Keratinocyte (primary cell): ENCODE measurements at regions not wholly inside any gene's neighbourhood (a gene's known extent, or its start where the extent isn't known, plus 50 kb on each side); places are given as distances from the start of the nearest gene placed in this dataset.

Source experiments
- DNase-seq: peaks from one replicate; pipeline ENCODE4 v3.0.0-alpha.2; 2011; ENCODE audit warnings: low read depth, missing footprints, low spot score
- FAIRE-seq: peaks from 2 replicates; lab custom pipeline; 2011; peaks lifted over from hg19 to GRCh38; lab: Jason Lieb, UNC
- H2AFZ ChIP-seq: 2 replicates; pipeline ENCODE4 v1.6.0; 2012; ENCODE audit warnings: low read length, control low read depth, inconsistent platforms; ENCODE audit not compliant: control insufficient read depth
- H3K27ac ChIP-seq: 2 replicates; pipeline ENCODE4 v1.5.1; 2011; ENCODE audit warnings: low read length; ENCODE audit not compliant: control insufficient read depth, insufficient read depth
- H3K27me3 ChIP-seq: 3 replicates; pipeline ENCODE4 v1.6.0; 2011; ENCODE audit warnings: low read length; ENCODE audit not compliant: control insufficient read depth, insufficient read depth; ENCODE audit errors: extremely low read depth
- H3K36me3 ChIP-seq, 2 experiments: 2 replicates in 1 of 2; 3 replicates in 1 of 2; pipeline ENCODE4 v1.5.1; 2011; ENCODE audit warnings: low read length in 2 of 2, mild to moderate bottlenecking in 1 of 2; ENCODE audit not compliant: control insufficient read depth in 2 of 2, insufficient read depth in 2 of 2; ENCODE audit errors: extremely low read depth in 1 of 2
- H3K4me1 ChIP-seq: 3 replicates; pipeline ENCODE4 v1.5.1; 2011; ENCODE audit warnings: low read length; ENCODE audit not compliant: control insufficient read depth, insufficient read depth; ENCODE audit errors: extremely low read depth
- H3K4me2 ChIP-seq: 3 replicates; pipeline ENCODE4 v1.6.0; 2011; ENCODE audit warnings: low read depth, low read length; ENCODE audit not compliant: control insufficient read depth, insufficient read depth; ENCODE audit errors: extremely low read depth
- H3K4me3 ChIP-seq, 3 experiments: fragments of 200-600 bp in 1 of 3; sonication (generic) in 1 of 3; 2 replicates in 2 of 3; 3 replicates in 1 of 3; pipeline ENCODE4 v1.5.1; 2011 to 2016; ENCODE audit warnings: low read length in 3 of 3, mild to moderate bottlenecking in 3 of 3, control low read depth in 2 of 3, inconsistent platforms in 1 of 3, low read depth in 1 of 3, mixed read lengths in 1 of 3, mixed run types in 1 of 3, moderate library complexity in 1 of 3; ENCODE audit not compliant: control insufficient read depth in 2 of 3, insufficient read depth in 2 of 3; ENCODE audit errors: extremely low read depth in 1 of 3
- H3K79me2 ChIP-seq: 2 replicates; pipeline ENCODE4 v1.6.0; 2012; ENCODE audit warnings: low read length; ENCODE audit not compliant: control insufficient read depth, insufficient read depth
- H3K9ac ChIP-seq: 3 replicates; pipeline ENCODE4 v1.6.0; 2011; ENCODE audit warnings: low read length; ENCODE audit not compliant: control insufficient read depth, insufficient read depth; ENCODE audit errors: extremely low read depth
- H3K9me1 ChIP-seq: 3 replicates; pipeline ENCODE4 v1.6.0; 2011; ENCODE audit warnings: low read length; ENCODE audit not compliant: control insufficient read depth, insufficient read depth; ENCODE audit errors: extremely low read depth
- H3K9me3 ChIP-seq: 2 replicates; pipeline ENCODE4 v1.5.1; 2012; ENCODE audit warnings: low read depth, low read length; ENCODE audit not compliant: control insufficient read depth
- H4K20me1 ChIP-seq: 3 replicates; pipeline ENCODE4 v1.6.0; 2011; ENCODE audit warnings: low read length; ENCODE audit not compliant: control insufficient read depth, insufficient read depth; ENCODE audit errors: extremely low read depth
- EZH2 ChIP-seq: IDR thresholded peaks from one replicate; pipeline ENCODE4 v1.6.1; 2012; ENCODE audit warnings: inconsistent platforms, mild to moderate bottlenecking, low read length, moderate library complexity
- dilution Hi-C: fragments of 300-500 bp; cut with MboI; formaldehyde crosslinking; loops from one replicate; pipeline ENCODE4 v1.7.0; 2020; ENCODE audit warnings: low sequenced_read_pairs; ENCODE audit not compliant: extremely low pct_ligation_motif_present
- TF ChIP-seq, protein P1 (sequence below), 3 experiments: IDR thresholded peaks in 1 of 3; conservative IDR thresholded peaks in 1 of 3; optimal IDR thresholded peaks in 1 of 3; 2 replicates in 2 of 3; 3 replicates in 1 of 3; pipeline versions ENCODE3 to v1.5.1; 2011; ENCODE audit warnings: low read length in 3 of 3, mild to moderate bottlenecking in 3 of 3, moderate library complexity in 2 of 3, control low read depth in 1 of 3, inconsistent platforms in 1 of 3; ENCODE audit not compliant: insufficient read depth in 2 of 3; ENCODE audit errors: extremely low read depth in 1 of 3

GRCh38 chr5:34545164-34545563 is 111.0 kb upstream of the RAI14 start:
- Histone ChIP-seq H3K27me3 (no peaks in the 10 kb centered on the region), H3K9me3 (peaks cover 3% of the 10 kb centered on the region), H3K9ac (no peak overlapping the region), H3K4me3 (no peak overlapping the region), H3K36me3 (no peaks in the 10 kb centered on the region), H2AFZ (no peak overlapping the region), H4K20me1 (no peaks in the 10 kb centered on the region), H3K4me1 (no peaks in the 10 kb centered on the region), H3K9me1 (no peaks in the 10 kb centered on the region), H3K79me2 (no peaks in the 10 kb centered on the region), H3K27ac (no peak overlapping the region), H3K4me2 (no peak overlapping the region)
- DNase-seq (no peak), FAIRE-seq (no peak)
- dilution Hi-C loops: no loop called here
- TF ChIP-seq EZH2: no peak
- TF ChIP-seq, protein P1, sequence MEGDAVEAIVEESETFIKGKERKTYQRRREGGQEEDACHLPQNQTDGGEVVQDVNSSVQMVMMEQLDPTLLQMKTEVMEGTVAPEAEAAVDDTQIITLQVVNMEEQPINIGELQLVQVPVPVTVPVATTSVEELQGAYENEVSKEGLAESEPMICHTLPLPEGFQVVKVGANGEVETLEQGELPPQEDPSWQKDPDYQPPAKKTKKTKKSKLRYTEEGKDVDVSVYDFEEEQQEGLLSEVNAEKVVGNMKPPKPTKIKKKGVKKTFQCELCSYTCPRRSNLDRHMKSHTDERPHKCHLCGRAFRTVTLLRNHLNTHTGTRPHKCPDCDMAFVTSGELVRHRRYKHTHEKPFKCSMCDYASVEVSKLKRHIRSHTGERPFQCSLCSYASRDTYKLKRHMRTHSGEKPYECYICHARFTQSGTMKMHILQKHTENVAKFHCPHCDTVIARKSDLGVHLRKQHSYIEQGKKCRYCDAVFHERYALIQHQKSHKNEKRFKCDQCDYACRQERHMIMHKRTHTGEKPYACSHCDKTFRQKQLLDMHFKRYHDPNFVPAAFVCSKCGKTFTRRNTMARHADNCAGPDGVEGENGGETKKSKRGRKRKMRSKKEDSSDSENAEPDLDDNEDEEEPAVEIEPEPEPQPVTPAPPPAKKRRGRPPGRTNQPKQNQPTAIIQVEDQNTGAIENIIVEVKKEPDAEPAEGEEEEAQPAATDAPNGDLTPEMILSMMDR (optimal IDR thresholded peaks at IDR 0.05 in 1 of 3, IDR thresholded peaks at IDR 0.05 in 1 of 3, conservative IDR thresholded peaks at IDR 0.05 in 1 of 3; ENCODE audit: extremely low read depth in 1 of 3, insufficient read depth in 2 of 3, low read length in 3 of 3): no peak

DNA sequence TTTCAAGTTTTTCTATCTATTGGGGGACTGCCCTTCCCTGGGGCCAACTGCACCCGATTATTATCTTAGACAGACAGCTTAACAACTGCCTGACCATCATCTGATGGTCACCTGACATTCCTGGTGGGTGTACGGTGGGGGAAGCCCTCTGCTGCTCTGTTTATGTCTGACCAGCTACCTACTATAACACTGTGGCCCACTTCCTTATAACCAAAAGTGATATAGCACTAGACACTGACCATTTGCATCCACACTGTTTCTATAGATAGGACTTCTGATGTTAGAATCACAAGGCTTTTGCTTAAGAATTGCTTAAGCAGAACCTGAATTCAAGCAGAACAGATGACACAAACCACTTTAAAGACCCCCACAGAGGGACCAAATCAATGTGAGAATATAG is 110.5 kb upstream of the RAI14 start:
- no peak overlapping the region for H3K9ac ChIP-seq
- no peaks in the 10 kb centered on the region for H3K79me2 ChIP-seq
- TF ChIP-seq, protein P1 (optimal IDR thresholded peaks at IDR 0.05 in 1 of 3, IDR thresholded peaks at IDR 0.05 in 1 of 3, conservative IDR thresholded peaks at IDR 0.05 in 1 of 3; ENCODE audit: extremely low read depth in 1 of 3, insufficient read depth in 2 of 3, low read length in 3 of 3): no peak
- no peak for TF ChIP-seq EZH2
- no peaks in the 10 kb centered on the region for H3K27me3 ChIP-seq
- dilution Hi-C loops: no loop called here
- no peak overlapping the region for H3K27ac ChIP-seq
- H3K9me3 ChIP-seq: peaks cover 3% of the 10 kb centered on the region
- no peaks in the 10 kb centered on the region for H3K4me1 ChIP-seq
- FAIRE-seq (no peak), DNase-seq (no peak)
- H3K9me1 ChIP-seq: no peaks in the 10 kb centered on the region
- H4K20me1 ChIP-seq: no peaks in the 10 kb centered on the region
- H2AFZ ChIP-seq: no peak overlapping the region
- no peaks in the 10 kb centered on the region for H3K36me3 ChIP-seq
- no peak overlapping the region for H3K4me3 ChIP-seq
- no peak overlapping the region for H3K4me2 ChIP-seq
